GM18873 (cell line): ENCODE measurements at regions not wholly inside any gene's neighbourhood (a gene's known extent, or its start where the extent isn't known, plus 50 kb on each side); places are given as distances from the start of the nearest gene placed in this dataset.

ENCODE experiments used
- ATAC-seq: cut with Tn5 transposase; IDR thresholded peaks from one replicate; pipeline ENCODE4 v1.9.1; 2021; ENCODE audit warnings: mild to moderate bottlenecking, moderate library complexity, moderate number of reproducible peaks; ENCODE audit not compliant: unreplicated experiment, low FRiP score

DNA sequence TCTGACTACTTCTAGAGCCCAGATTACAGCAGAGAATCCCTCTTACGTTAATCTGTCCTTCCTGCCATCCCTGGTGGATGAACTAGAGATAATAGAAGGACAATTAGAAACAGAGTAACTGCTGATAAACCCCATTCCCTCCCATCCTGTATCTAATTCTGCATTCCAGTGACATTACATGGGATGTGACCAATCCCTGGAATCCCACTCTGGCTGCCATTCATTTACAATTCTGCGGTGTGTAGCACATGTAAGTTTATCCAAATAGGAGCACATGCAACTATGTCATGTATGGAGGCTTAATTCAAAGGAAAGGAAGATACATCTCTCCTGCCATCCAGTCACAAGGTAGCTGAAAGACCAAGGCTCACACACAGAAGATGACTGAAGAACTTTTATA lies 339.5 kb downstream of the GPAT3 start:
- ATAC-seq: no peak

DNA sequence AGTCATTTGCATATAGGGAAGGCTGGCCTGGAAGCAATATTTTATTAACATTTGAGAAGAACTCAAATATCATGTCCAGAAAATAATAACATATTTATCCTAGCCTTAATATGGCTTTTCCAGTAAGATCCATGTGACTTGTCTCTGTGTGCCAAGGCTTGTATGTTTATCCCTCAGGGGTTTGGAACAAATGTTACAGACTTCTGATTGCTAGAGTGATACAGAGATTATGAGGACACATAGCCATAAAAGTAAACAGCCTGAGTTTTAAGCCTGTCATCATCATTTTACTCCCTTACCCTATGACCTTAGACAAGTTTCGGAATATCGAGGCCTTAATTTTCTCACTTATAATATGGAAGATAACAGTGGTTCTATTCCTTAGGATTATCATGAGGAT lies 338.1 kb downstream of the GPAT3 start:
- no peak for ATAC-seq

DNA sequence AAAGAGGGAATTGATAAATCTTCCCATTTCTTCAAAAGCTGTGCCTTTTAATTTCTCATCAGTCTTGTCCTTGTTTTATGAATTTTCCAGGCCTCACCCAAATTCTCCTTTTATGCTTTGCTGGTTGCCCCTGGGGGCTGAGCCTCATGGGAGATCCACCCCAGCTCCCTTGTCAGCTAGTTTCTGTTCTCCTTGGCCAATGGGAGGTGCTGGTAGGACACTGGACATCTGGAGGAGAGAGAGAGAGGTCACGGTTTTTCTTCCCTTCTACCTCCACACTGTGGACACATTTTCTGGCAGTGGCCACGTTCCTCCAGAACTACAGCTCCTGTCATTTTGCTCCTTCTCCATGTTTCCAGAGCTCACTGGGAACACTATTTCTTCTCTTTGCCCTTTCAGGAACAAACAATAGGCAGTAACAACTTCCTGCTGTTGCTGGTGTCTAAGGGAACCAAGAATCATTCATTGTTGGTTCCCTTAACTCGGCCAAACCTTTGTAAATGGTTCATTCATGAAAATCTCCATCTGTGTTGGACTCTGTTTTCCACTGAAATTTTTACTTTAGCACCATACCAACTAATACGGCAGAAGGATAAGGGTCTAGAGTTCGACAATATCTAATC lies 334.5 kb downstream of the GPAT3 start:
- no peak for ATAC-seq

DNA sequence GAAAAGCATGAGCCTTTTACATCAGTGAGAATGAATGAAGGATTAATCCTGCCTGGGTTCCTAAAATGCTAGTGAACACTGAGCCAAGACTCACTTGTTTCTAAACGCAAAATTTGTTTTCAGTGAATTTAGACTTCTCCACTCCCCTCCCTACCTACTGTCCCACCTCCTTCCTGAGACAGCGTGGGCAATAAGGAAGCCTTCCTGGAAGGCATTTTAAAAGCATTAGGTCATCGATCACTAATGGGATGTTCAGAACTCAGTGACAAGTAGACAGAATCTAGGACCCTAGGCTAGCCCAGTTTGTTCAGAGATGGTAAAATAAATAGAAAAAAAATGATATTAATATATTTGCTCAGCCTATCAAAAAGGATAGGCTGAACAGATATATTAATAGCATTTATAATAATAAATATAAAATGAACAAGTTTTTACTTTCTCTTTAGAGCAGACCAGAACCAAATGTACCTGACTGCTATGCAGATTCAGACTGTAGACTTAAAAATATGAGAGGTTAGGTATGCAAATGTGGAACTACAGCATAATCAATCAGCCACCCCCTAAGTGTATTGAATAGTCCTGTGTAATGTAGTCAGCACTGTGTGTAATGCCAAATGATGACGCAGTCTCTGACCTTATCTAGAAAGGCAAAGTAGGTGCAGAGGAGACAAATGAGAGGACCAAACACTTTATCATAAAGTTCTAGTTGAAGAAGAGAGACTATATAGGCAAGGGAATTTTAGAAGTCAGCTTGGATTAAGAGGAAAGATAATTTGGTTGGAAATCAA lies 331.1 kb downstream of the GPAT3 start:
- ATAC-seq: no peak

- no peak for ATAC-seq
Measured at GRCh38 chr4:83865417-83866150, 329.7 kb downstream of the GPAT3 start.

DNA sequence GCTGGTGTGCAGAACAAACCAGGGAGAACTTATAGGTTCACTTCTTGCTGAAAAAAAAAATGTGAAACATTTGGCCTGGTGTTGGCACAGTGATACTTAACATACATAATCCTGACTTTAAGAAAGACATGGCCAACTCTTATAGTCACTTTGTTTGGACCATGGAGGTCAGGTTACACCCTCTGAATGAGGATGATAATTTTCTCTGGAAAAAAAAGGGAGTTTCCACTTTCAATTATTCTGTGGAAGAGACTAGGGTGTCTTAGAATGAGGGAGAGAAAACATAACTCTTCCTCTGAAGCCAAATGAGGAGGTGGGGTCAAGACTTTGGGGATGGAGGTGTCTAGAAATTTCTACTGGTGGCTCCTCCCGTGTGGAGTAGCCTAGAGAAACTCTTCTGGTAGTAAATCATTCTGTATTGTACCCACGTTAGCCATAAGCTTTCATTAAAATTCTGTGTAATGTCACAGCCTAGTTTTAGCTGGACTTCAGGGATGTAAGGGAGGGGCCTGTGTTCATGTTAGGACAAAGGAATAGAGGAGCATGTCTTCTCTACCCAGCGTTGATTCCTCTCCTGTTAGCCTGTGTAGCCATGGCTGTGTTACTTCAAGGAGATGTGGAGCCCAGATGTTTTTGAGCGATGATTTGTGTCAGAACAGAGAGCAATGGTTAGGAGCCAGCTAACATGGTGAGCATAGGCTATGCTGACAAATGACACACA lies 328.3 kb downstream of the GPAT3 start:
- no peak for ATAC-seq

DNA sequence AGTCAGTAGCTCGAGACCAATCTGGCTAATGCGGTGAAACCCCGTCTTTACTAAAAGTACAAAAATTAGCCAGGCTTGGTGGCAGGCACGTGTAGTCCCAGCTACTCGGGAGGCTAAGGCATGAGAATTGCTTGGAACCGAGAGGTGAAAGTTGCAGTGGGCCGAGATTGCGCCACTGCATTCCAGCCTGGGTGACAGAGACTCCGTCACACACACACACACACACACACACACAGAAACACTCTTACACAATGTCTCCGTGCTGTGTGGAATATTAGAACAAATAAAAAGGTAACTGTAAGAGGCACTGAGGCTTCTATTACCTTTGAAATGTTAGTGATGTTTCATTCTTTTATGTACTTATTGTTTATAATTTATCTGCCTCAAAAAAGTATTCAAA lies 326.6 kb downstream of the GPAT3 start:
- no peak for ATAC-seq

GRCh38 chr4:83860200-83860599 lies 324.3 kb downstream of the GPAT3 start:
- no peak for ATAC-seq

GRCh38 chr4:83858131-83858530 lies 322.2 kb downstream of the GPAT3 start:
- ATAC-seq: no peak

DNA sequence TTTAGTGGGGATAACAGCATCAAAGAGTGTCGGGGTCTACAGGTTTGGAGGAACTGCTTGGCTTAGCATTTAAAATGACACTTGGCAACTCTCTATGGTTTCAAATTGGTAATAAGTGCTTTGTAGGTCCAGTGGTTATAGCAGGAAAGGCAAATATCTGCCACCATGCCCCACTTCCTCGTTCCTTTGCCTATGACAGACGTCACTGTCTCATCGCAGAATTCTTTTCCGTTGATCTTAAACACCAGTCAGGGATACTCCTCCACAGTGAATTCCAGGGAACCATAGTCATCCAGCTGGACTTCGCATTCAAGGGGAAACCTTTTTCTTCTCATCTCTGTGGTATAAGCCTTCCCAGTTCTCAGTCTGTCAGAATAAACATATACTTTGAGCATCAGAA lies 319.1 kb downstream of the GPAT3 start:
- ATAC-seq: no peak

DNA sequence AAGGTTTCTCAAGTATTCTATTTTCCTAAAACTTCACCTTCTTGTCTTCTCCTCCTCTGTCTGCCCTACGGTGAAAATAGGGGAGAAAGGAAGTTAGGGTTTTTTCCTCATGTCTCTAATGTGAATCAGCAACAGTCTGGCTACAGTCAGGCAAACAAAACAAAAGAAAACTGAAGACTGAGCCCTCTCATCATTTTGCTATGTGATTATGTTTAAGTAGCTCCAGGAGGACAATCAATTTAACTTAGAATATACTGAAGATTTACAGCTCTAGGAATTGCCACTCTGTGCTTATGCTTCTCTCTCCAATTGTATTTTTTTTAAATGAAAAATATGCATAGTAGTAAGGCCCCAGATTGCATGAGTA lies 316.2 kb downstream of the GPAT3 start:
- no peak for ATAC-seq

DNA sequence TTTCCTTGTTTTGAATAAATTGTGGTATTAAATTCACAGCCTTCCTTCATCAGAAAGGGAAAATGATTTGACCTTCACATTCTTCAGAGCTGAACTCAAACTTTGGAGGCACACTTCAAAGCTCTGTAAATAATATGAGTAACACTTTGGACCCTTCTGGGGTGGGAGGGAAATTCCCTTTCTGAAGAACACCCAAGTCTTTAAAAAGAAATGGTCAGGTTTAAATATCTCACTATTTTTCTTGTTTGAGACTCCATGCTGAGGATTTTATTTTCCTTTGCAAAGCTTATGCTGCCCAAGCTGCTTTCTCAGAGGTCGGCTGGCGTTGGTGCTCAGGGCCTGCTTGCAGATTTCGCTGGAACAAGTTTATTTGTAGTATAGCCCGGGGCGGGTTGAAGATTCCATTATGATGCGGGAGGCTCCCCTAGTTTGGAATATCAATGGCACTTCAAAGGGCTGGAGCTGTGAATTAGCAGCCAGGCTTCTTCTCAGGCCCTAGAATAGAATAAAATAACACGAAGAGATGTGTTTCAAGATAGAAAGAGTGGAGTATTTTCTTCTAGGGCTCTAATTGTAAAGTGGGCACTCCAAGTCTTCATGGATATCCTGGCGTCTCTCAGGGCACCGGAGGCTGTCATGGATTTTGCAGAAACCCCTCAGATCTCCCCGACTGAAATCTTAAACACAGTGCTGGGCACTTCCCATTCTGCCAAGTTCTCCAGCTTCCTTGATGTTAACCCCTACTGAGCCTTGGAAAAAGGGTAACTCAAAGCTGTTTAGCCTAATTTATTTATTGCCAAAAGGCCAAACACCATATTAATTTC lies 315.6 kb downstream of the GPAT3 start:
- no peak for ATAC-seq

DNA sequence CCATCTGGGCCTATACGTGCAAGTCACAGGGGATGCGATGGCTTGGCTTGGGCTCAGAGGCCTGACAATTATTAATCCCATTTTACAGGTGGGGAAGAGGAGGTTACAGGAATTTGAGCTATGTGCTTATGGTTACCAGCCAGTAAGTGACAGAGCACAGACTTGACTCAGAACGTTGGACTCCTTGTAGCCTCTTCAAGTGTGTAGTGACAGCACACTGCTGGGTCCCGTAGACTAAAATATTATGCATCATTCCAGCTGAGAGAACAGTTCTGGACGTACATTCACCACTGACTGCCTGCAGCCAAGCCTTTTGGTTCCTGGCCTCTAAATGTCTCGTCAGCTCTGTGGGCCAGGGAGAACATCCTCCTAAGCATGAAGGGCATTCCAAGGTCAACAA lies 314.5 kb downstream of the GPAT3 start:
- ATAC-seq: no peak

GRCh38 chr4:83846193-83846830 lies 310.4 kb downstream of the GPAT3 start:
- ATAC-seq: no peak

- ATAC-seq: no peak
Measured at GRCh38 chr4:83839615-83840014, 303.7 kb downstream of the GPAT3 start.

- no peak for ATAC-seq
Measured at GRCh38 chr4:83837614-83838308, 301.9 kb downstream of the GPAT3 start.

DNA sequence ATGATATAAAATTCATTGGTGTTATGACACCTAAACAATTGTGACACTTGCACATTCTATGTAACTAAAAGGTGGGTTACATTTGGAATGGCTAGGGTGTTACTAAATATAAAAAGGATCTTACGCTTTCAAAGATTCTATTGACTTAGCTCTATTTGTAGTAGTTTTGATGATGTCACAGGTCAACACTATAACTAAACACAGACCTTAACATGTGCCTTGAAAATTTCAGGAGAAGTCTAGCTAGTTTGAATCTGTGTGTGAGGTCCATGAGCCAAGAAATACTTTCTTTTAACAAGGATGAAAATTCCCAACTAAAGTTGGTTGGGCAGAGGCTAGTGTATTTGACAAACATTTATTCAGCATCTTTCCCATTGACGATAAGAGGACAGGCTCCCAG lies 298.0 kb downstream of the GPAT3 start:
- ATAC-seq: no peak

GRCh38 chr4:83832110-83832825 lies 296.4 kb downstream of the GPAT3 start:
- no peak for ATAC-seq
